HG03025 (cell line): ENCODE measurements at regions not wholly inside any gene's neighbourhood (a gene's known extent, or its start where the extent isn't known, plus 50 kb on each side); places are given as distances from the start of the nearest gene placed in this dataset.

Experiments
- ATAC-seq: cut with Tn5 transposase; IDR thresholded peaks from one replicate; pipeline ENCODE4 v1.9.1; 2021; ENCODE audit warnings: mild to moderate bottlenecking, moderate library complexity; ENCODE audit not compliant: unreplicated experiment, low FRiP score

- no peak for ATAC-seq
Measured at GRCh38 chr12:116381240-116381743, 103.8 kb upstream of the MED13L start.

GRCh38 chr12:116381744-116382685 is 104.5 kb upstream of the MED13L start:
- ATAC-seq, result no peak

GRCh38 chr12:116382686-116383530 is 105.4 kb upstream of the MED13L start:
- ATAC-seq, result no peak

GRCh38 chr12:116384175-116384574 is 106.7 kb upstream of the MED13L start:
- ATAC-seq, result no peak

- no peak for ATAC-seq
Measured at GRCh38 chr12:116384691-116385485, 107.4 kb upstream of the MED13L start.

- ATAC-seq, result no peak
Measured at GRCh38 chr12:116385486-116386217, 108.2 kb upstream of the MED13L start.

GRCh38 chr12:116389326-116389725 is 111.8 kb upstream of the MED13L start:
- no peak for ATAC-seq

- no peak for ATAC-seq
Measured at GRCh38 chr12:116389990-116390389, 112.5 kb upstream of the MED13L start.

GRCh38 chr12:116390401-116391335 is 113.2 kb upstream of the MED13L start:
- ATAC-seq, result no peak

GRCh38 chr12:116391501-116391900 is 114.0 kb upstream of the MED13L start:
- no peak for ATAC-seq

- no peak for ATAC-seq
Measured at GRCh38 chr12:116392061-116392460, 114.6 kb upstream of the MED13L start.

GRCh38 chr12:116393255-116393654 is 115.8 kb upstream of the MED13L start:
- no peak for ATAC-seq

- ATAC-seq, result no peak
Measured at GRCh38 chr12:116393859-116394650, 116.6 kb upstream of the MED13L start.

- ATAC-seq, result no peak
Measured at GRCh38 chr12:116395396-116395795, 117.9 kb upstream of the MED13L start.

GRCh38 chr12:116397148-116397547 is 119.7 kb upstream of the MED13L start:
- no peak for ATAC-seq

GRCh38 chr12:116398193-116398592 is 120.7 kb upstream of the MED13L start:
- no peak for ATAC-seq

- ATAC-seq, result no peak
Measured at GRCh38 chr12:116399055-116399454, 121.6 kb upstream of the MED13L start.
